Tibial nerve (tissue), 3 donors: ENCODE measurements at regions not wholly inside any gene's neighbourhood (a gene's known extent, or its start where the extent isn't known, plus 50 kb on each side); places are given as distances from the start of the nearest gene placed in this dataset.

ENCODE experiments used
- CTCF ChIP-seq, 5 experiments: fragments of 200-600 bp in 3 of 5; fragments of 450-650 bp in 2 of 5; sonication (generic) in 3 of 5; IDR thresholded peaks; one replicate each; pipeline ENCODE4 v1.5.1; 2016 to 2019; ENCODE audit warnings: antibody characterized with exemption in 5 of 5, mild to moderate bottlenecking in 3 of 5, moderate library complexity in 2 of 5
- POLR2A ChIP-seq, 2 donors: fragments of 450-650 bp; IDR thresholded peaks; one replicate each; pipeline ENCODE4 v1.6.1; 2017; ENCODE audit warnings: antibody characterized with exemption in 2 of 2, mild to moderate bottlenecking in 2 of 2, moderate library complexity in 2 of 2

- TF ChIP-seq CTCF (IDR thresholded peaks at IDR 0.05) (no peak), POLR2A (IDR thresholded peaks at IDR 0.05) (no peak)
These were observed 222.4 kb downstream of the HHIPL2 start for GRCh38 chr1:222325506-222325905.
